GM23338 (cell line): ENCODE measurements at regions not wholly inside any gene's neighbourhood (a gene's known extent, or its start where the extent isn't known, plus 50 kb on each side); places are given as distances from the start of the nearest gene placed in this dataset.

ENCODE experiments used
- ATAC-seq: fragments of 200-7000 bp; cut with Tn5 transposase; 3 replicates; pipeline ENCODE4 v1.9.1; 2020
- DNase-seq: peaks from one replicate; pipeline ENCODE4 v3.0.0-alpha.2; 2015; ENCODE audit warnings: low spot score
- H2AFZ ChIP-seq: fragments of 200-600 bp; sonication (generic); 2 replicates; pipeline ENCODE4 v1.8.0; 2016; ENCODE audit warnings: antibody characterized with exemption, mild to moderate bottlenecking, moderate library complexity
- H3F3A ChIP-seq: fragments of 200-600 bp; sonication (generic); replicated peaks from 2 replicates; pipeline ENCODE4 v1.8.0; 2017; ENCODE audit warnings: antibody characterized with exemption, mixed run types, low read depth
- H3K27ac ChIP-seq: fragments of 200-600 bp; sonication (generic); 2 replicates; pipeline ENCODE4 v1.6.1; 2016; ENCODE audit warnings: low read depth
- H3K27me3 ChIP-seq: fragments of 200-600 bp; sonication (generic); 2 replicates; pipeline ENCODE4 v1.8.0; 2016; ENCODE audit warnings: mild to moderate bottlenecking, mixed run types, moderate library complexity; ENCODE audit not compliant: insufficient read depth
- H3K36me3 ChIP-seq: fragments of 200-600 bp; sonication (generic); 2 replicates; pipeline ENCODE4 v1.8.0; 2016; ENCODE audit warnings: mild to moderate bottlenecking; ENCODE audit not compliant: insufficient read depth
- H3K4me1 ChIP-seq: fragments of 200-600 bp; sonication (generic); 2 replicates; pipeline ENCODE4 v1.8.0; 2016; ENCODE audit warnings: mild to moderate bottlenecking, moderate library complexity; ENCODE audit not compliant: insufficient read depth
- H3K4me2 ChIP-seq: fragments of 200-600 bp; sonication (generic); 2 replicates; pipeline ENCODE4 v1.7.1; 2017; ENCODE audit warnings: mixed run types
- H3K4me3 ChIP-seq: fragments of 200-600 bp; sonication (generic); 2 replicates; pipeline ENCODE4 v1.6.1; 2016; ENCODE audit warnings: mixed run types
- H3K79me2 ChIP-seq: fragments of 200-600 bp; sonication (generic); replicated peaks from 2 replicates; pipeline ENCODE4 v1.8.0; 2017; ENCODE audit warnings: mild to moderate bottlenecking; ENCODE audit not compliant: insufficient read depth
- H3K9me2 ChIP-seq: fragments of 200-600 bp; sonication (generic); 2 replicates; pipeline ENCODE4 v1.8.0; 2017; ENCODE audit not compliant: insufficient read depth
- H4K20me1 ChIP-seq: fragments of 200-600 bp; sonication (generic); replicated peaks from 2 replicates; pipeline ENCODE4 v1.8.0; 2017; ENCODE audit warnings: mild to moderate bottlenecking; ENCODE audit not compliant: insufficient read depth
- H3K27ac Mint-ChIP-seq: 2 replicates; pipeline ENCODE4 v1.8.0; 2020; ENCODE audit warnings: inconsistent platforms, mild to moderate bottlenecking, moderate library complexity, mixed read lengths
- H3K27me3 Mint-ChIP-seq: 3 replicates; pipeline ENCODE4 v1.8.0; 2022; ENCODE audit warnings: low read depth, mild to moderate bottlenecking, moderate library complexity, mixed read lengths, inconsistent platforms; ENCODE audit not compliant: insufficient read depth, poor library complexity
- H3K36me3 Mint-ChIP-seq: 3 replicates; pipeline ENCODE4 v1.8.0; 2021; ENCODE audit warnings: low read depth, mild to moderate bottlenecking, inconsistent platforms, moderate library complexity, mixed read lengths
- H3K4me1 Mint-ChIP-seq: 3 replicates; pipeline ENCODE4 v1.8.0; 2020; ENCODE audit warnings: mild to moderate bottlenecking, inconsistent platforms, mixed read lengths
- H3K4me3 Mint-ChIP-seq: 3 replicates; pipeline ENCODE4 v1.8.0; 2021; ENCODE audit warnings: moderate library complexity, mild to moderate bottlenecking, inconsistent platforms, mixed read lengths
- H3K9me3 Mint-ChIP-seq: 3 replicates; pipeline ENCODE4 v1.8.0; 2020; ENCODE audit warnings: moderate library complexity, mild to moderate bottlenecking, inconsistent platforms, mixed read lengths
- CREB1 ChIP-seq: fragments of 250-450 bp; sonication (Bioruptor Pico); IDR thresholded peaks from 2 replicates; pipeline ENCODE4 v1.5.0; 2020; ENCODE audit warnings: low read depth, mild to moderate bottlenecking, moderate library complexity
- EZH2 ChIP-seq: fragments of 200-600 bp; sonication (generic); IDR thresholded peaks from one replicate; pipeline ENCODE4 v1.8.0; 2017; ENCODE audit warnings: antibody characterized with exemption, mild to moderate bottlenecking, low read depth; ENCODE audit not compliant: unreplicated experiment
- EZH2phosphoT487 ChIP-seq: fragments of 200-600 bp; sonication (generic); IDR thresholded peaks from one replicate; pipeline ENCODE4 v1.8.1; 2018; ENCODE audit warnings: antibody characterized with exemption; ENCODE audit not compliant: unreplicated experiment
- JUNB ChIP-seq: IDR thresholded peaks from one replicate; pipeline ENCODE4 v1.6.1; 2016; ENCODE audit warnings: antibody characterized with exemption; ENCODE audit not compliant: unreplicated experiment
- POLR2AphosphoS5 ChIP-seq: IDR thresholded peaks from 2 replicates; pipeline ENCODE4 v1.6.1; 2016; ENCODE audit warnings: antibody characterized with exemption, low read depth
- REST ChIP-seq: IDR thresholded peaks from one replicate; pipeline ENCODE4 v1.6.1; 2018; ENCODE audit warnings: antibody characterized with exemption; ENCODE audit not compliant: unreplicated experiment
- STAT1 ChIP-seq: IDR thresholded peaks from one replicate; pipeline ENCODE4 v1.6.1; 2016; ENCODE audit warnings: antibody characterized with exemption; ENCODE audit not compliant: unreplicated experiment
- ZNF114 ChIP-seq: fragments of 250-450 bp; sonication (Bioruptor Pico); IDR thresholded peaks from 2 replicates; pipeline ENCODE4 v1.5.0; 2020; ENCODE audit warnings: mild to moderate bottlenecking, moderate library complexity
- ZNF331 ChIP-seq: fragments of 250-450 bp; sonication (Bioruptor Pico); IDR thresholded peaks from 2 replicates; pipeline ENCODE4 v1.5.0; 2020; ENCODE audit warnings: low read depth, mild to moderate bottlenecking, moderate library complexity
- ZNF462 ChIP-seq: fragments of 250-450 bp; sonication (Bioruptor Pico); IDR thresholded peaks from 2 replicates; pipeline ENCODE4 v1.5.0; 2020; ENCODE audit warnings: mild to moderate bottlenecking, moderate library complexity

- TF ChIP-seq EZH2phosphoT487 (no peak), ZNF462 (no peak), ZNF331 (CRISPR knock-in tag) (no peak)
Observed at GRCh38 chr13:54390841-54391240, 1362.2 kb downstream of the OLFM4 start (continued).

DNA sequence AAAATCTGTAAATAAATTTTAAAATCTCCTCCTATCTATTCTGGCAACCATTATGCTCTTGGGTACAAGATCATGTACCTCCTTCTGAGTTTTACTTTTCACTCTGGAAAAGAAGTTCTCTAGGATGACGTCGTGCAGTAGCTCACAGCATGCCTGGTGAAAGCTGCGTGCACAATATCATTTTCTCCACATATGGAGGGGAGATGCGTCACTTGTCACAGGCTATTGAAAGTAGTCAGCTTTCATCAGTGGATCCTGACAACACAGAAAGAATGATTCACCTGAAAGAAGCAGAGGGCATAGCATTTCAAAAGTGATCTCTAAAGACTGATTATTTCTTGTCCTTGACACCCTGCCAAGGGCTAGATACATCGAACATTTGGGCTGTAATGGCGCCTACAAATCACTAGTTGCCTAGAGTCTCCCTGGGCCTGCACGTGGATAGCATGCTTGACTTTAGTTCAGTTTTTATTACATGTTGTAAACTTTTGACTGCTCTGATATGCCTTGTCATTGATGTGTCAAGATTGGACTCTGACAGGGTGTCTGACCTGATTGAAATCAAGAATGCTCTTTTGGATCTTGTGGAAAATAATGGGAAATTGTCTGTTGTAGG, 1365.6 kb downstream of the OLFM4 start:
- H3K27ac Mint-ChIP-seq = no peak overlapping the region
- peaks cover 20% of the 10 kb centered on the region; the same call in 2 of the 3 replicates for H3K4me1 Mint-ChIP-seq
- Histone ChIP-seq H3K4me1 (peaks cover 10% of the 10 kb centered on the region), H3K27me3 (peaks cover 19% of the 10 kb centered on the region), H3F3A (0 out of 2 replicates have a peak, but pooled peaks cover 4% of the 10 kb centered on the region), H3K4me2 (no peak overlapping the region), H4K20me1 (no peaks in the 10 kb centered on the region), H3K27ac (no peak overlapping the region), H3K4me3 (no peak overlapping the region), H2AFZ (no peak overlapping the region), H3K9me2 (no peaks in the 10 kb centered on the region), H3K79me2 (no peaks in the 10 kb centered on the region), H3K36me3 (no peaks in the 10 kb centered on the region)
- peaks cover 4% of the 10 kb centered on the region for H3K27me3 Mint-ChIP-seq
- ATAC-seq = no peak
- H3K36me3 Mint-ChIP-seq = no peaks in the 10 kb centered on the region
- DNase-seq = no peak
- no peak overlapping the region for H3K4me3 Mint-ChIP-seq
- no peaks in the 10 kb centered on the region for H3K9me3 Mint-ChIP-seq
- TF ChIP-seq ZNF114 (CRISPR knock-in tag) = no peak
- TF ChIP-seq POLR2AphosphoS5 = no peak
- TF ChIP-seq EZH2 = no peak
- no peak for TF ChIP-seq CREB1
- TF ChIP-seq JUNB = no peak
- TF ChIP-seq REST = no peak
- TF ChIP-seq STAT1 = no peak
- TF ChIP-seq ZNF331 (CRISPR knock-in tag) = no peak
